Activated T-helper 2 cell treated with anti-CD3 and anti-CD28 coated beads, Interferon-gamma antibody, Interleukin-2, Interleukin-4, amounts not matched to agents 10 μg/mL and 5 μg/mL and 100 μg/mL, durations not matched to agents 14 hours and 24 hours and 36 hours (primary cell): ENCODE measurements at regions not wholly inside any gene's neighbourhood (a gene's known extent, or its start where the extent isn't known, plus 50 kb on each side); places are given as distances from the start of the nearest gene placed in this dataset.

Source experiments
- DNase-seq: peaks from one replicate; pipeline ENCODE4 v3.0.0; 2021; ENCODE audit warnings: low spot score
- H3K27ac Mint-ChIP-seq: one replicate; pipeline ENCODE4 v1.8.0; 2021; ENCODE audit warnings: mixed read lengths
- H3K27me3 Mint-ChIP-seq: one replicate; pipeline ENCODE4 v1.8.0; 2021; ENCODE audit warnings: low read depth, mixed read lengths
- H3K36me3 Mint-ChIP-seq: one replicate; pipeline ENCODE4 v1.8.0; 2021; ENCODE audit warnings: low read depth, mixed read lengths
- H3K4me1 Mint-ChIP-seq: one replicate; pipeline ENCODE4 v1.8.0; 2021; ENCODE audit warnings: low read depth, mixed read lengths
- H3K4me3 Mint-ChIP-seq: one replicate; pipeline ENCODE4 v1.8.0; 2021; ENCODE audit warnings: low read depth, mild to moderate bottlenecking, moderate library complexity, mixed read lengths
- H3K9me3 Mint-ChIP-seq: one replicate; pipeline ENCODE4 v1.8.0; 2021; ENCODE audit warnings: mixed read lengths
- intact Hi-C: fragments of 100-400 bp; cut with micrococcal nuclease; formaldehyde crosslinking; loops from one replicate; pipeline ENCODE4 v1.15.1; 2023

GRCh38 chr5:158621391-158621790 is 478.3 kb downstream of the EBF1 start:
- H3K36me3 Mint-ChIP-seq = no peaks in the 10 kb centered on the region

GRCh38 chr5:158619083-158619788 is 480.5 kb downstream of the EBF1 start:
- Mint-ChIP-seq H3K4me3 (no peak overlapping the region), H3K27ac (no peak overlapping the region), H3K36me3 (no peaks in the 10 kb centered on the region), H3K9me3 (no peaks in the 10 kb centered on the region), H3K4me1 (no peaks in the 10 kb centered on the region), H3K27me3 (no peaks in the 10 kb centered on the region)
- no peak for DNase-seq
- intact Hi-C loops = no loop called here

More at GRCh38 chr5:158621391-158621790, 478.3 kb downstream of the EBF1 start:
- H3K4me3 Mint-ChIP-seq = no peak overlapping the region
- no peaks in the 10 kb centered on the region for H3K9me3 Mint-ChIP-seq
- intact Hi-C loops = no loop called here
- no peak for DNase-seq
- no peaks in the 10 kb centered on the region for H3K4me1 Mint-ChIP-seq
- H3K27me3 Mint-ChIP-seq = no peaks in the 10 kb centered on the region
- H3K27ac Mint-ChIP-seq = no peak overlapping the region

GRCh38 chr5:158618256-158618655 is 481.5 kb downstream of the EBF1 start:
- no peaks in the 10 kb centered on the region for H3K27me3 Mint-ChIP-seq
- H3K4me1 Mint-ChIP-seq = no peaks in the 10 kb centered on the region

GRCh38 chr5:158616707-158617106 is 483.0 kb downstream of the EBF1 start:
- H3K4me3 Mint-ChIP-seq = no peak overlapping the region
- intact Hi-C loops = no loop called here
- no peaks in the 10 kb centered on the region for H3K4me1 Mint-ChIP-seq
- no peak for DNase-seq
- H3K36me3 Mint-ChIP-seq = no peaks in the 10 kb centered on the region
- no peaks in the 10 kb centered on the region for H3K9me3 Mint-ChIP-seq
- no peak overlapping the region for H3K27ac Mint-ChIP-seq
- no peaks in the 10 kb centered on the region for H3K27me3 Mint-ChIP-seq

More at GRCh38 chr5:158618256-158618655, 481.5 kb downstream of the EBF1 start:
- Mint-ChIP-seq H3K9me3 (no peaks in the 10 kb centered on the region), H3K36me3 (no peaks in the 10 kb centered on the region), H3K4me3 (no peak overlapping the region), H3K27ac (no peak overlapping the region)
- intact Hi-C loops = no loop called here
- no peak for DNase-seq

- no peaks in the 10 kb centered on the region for H3K9me3 Mint-ChIP-seq
- no peak for DNase-seq
- H3K36me3 Mint-ChIP-seq = no peaks in the 10 kb centered on the region
- H3K27ac Mint-ChIP-seq = no peak overlapping the region
- H3K27me3 Mint-ChIP-seq = no peaks in the 10 kb centered on the region
- H3K4me3 Mint-ChIP-seq = no peak overlapping the region
- no peaks in the 10 kb centered on the region for H3K4me1 Mint-ChIP-seq
- intact Hi-C loops = no loop called here
Observed at GRCh38 chr5:158614951-158615350, 484.8 kb downstream of the EBF1 start.

GRCh38 chr5:158611581-158611980 is 488.1 kb downstream of the EBF1 start:
- intact Hi-C loops = no loop called here
- no peak overlapping the region for H3K4me3 Mint-ChIP-seq
- H3K9me3 Mint-ChIP-seq = no peaks in the 10 kb centered on the region
- H3K36me3 Mint-ChIP-seq = no peaks in the 10 kb centered on the region
- H3K27me3 Mint-ChIP-seq = no peaks in the 10 kb centered on the region
- no peak for DNase-seq
- H3K27ac Mint-ChIP-seq = no peak overlapping the region
- no peaks in the 10 kb centered on the region for H3K4me1 Mint-ChIP-seq

- no peaks in the 10 kb centered on the region for H3K4me1 Mint-ChIP-seq
- no peaks in the 10 kb centered on the region for H3K9me3 Mint-ChIP-seq
- no peak overlapping the region for H3K4me3 Mint-ChIP-seq
- no peak overlapping the region for H3K27ac Mint-ChIP-seq
- no peaks in the 10 kb centered on the region for H3K36me3 Mint-ChIP-seq
- intact Hi-C loops = no loop called here
- no peaks in the 10 kb centered on the region for H3K27me3 Mint-ChIP-seq
- no peak for DNase-seq
Observed at GRCh38 chr5:158610051-158610415, 489.7 kb downstream of the EBF1 start.

GRCh38 chr5:158609333-158610050 is 490.2 kb downstream of the EBF1 start:
- intact Hi-C loops = no loop called here
- H3K27ac Mint-ChIP-seq = no peak overlapping the region
- no peak for DNase-seq
- H3K4me1 Mint-ChIP-seq = no peaks in the 10 kb centered on the region
- no peaks in the 10 kb centered on the region for H3K9me3 Mint-ChIP-seq
- no peak overlapping the region for H3K4me3 Mint-ChIP-seq
- no peaks in the 10 kb centered on the region for H3K27me3 Mint-ChIP-seq
- no peaks in the 10 kb centered on the region for H3K36me3 Mint-ChIP-seq

GRCh38 chr5:158607088-158607487 is 492.6 kb downstream of the EBF1 start:
- intact Hi-C loops = no loop called here
- Mint-ChIP-seq H3K9me3 (no peaks in the 10 kb centered on the region), H3K27ac (no peak overlapping the region), H3K36me3 (no peaks in the 10 kb centered on the region), H3K4me1 (no peaks in the 10 kb centered on the region), H3K27me3 (no peaks in the 10 kb centered on the region), H3K4me3 (no peak overlapping the region)
- DNase-seq = no peak

- intact Hi-C loops = no loop called here
- Mint-ChIP-seq H3K4me3 (no peak overlapping the region), H3K27ac (no peak overlapping the region)
Observed at GRCh38 chr5:158606233-158606632, 493.5 kb downstream of the EBF1 start.

GRCh38 chr5:158602981-158603380 is 496.7 kb downstream of the EBF1 start:
- H3K4me1 Mint-ChIP-seq = no peaks in the 10 kb centered on the region
- intact Hi-C loops = no loop called here
- no peaks in the 10 kb centered on the region for H3K36me3 Mint-ChIP-seq
- H3K27ac Mint-ChIP-seq = no peak overlapping the region
- H3K27me3 Mint-ChIP-seq = no peaks in the 10 kb centered on the region
- no peak overlapping the region for H3K4me3 Mint-ChIP-seq
- DNase-seq = no peak
- H3K9me3 Mint-ChIP-seq = no peaks in the 10 kb centered on the region

More at GRCh38 chr5:158606233-158606632, 493.5 kb downstream of the EBF1 start:
- no peaks in the 10 kb centered on the region for H3K27me3 Mint-ChIP-seq
- DNase-seq = no peak
- no peaks in the 10 kb centered on the region for H3K36me3 Mint-ChIP-seq
- no peaks in the 10 kb centered on the region for H3K9me3 Mint-ChIP-seq
- H3K4me1 Mint-ChIP-seq = no peaks in the 10 kb centered on the region

- no peak overlapping the region for H3K27ac Mint-ChIP-seq
- intact Hi-C loops = no loop called here
- DNase-seq = no peak
- no peaks in the 10 kb centered on the region for H3K27me3 Mint-ChIP-seq
- no peaks in the 10 kb centered on the region for H3K9me3 Mint-ChIP-seq
- no peak overlapping the region for H3K4me3 Mint-ChIP-seq
- no peaks in the 10 kb centered on the region for H3K4me1 Mint-ChIP-seq
- no peaks in the 10 kb centered on the region for H3K36me3 Mint-ChIP-seq
Observed at GRCh38 chr5:158601118-158601517, 498.6 kb downstream of the EBF1 start.

- Mint-ChIP-seq H3K4me3 (no peak overlapping the region), H3K4me1 (no peaks in the 10 kb centered on the region), H3K36me3 (no peaks in the 10 kb centered on the region), H3K27me3 (no peaks in the 10 kb centered on the region), H3K9me3 (no peaks in the 10 kb centered on the region), H3K27ac (no peak overlapping the region)
- intact Hi-C loops = no loop called here
- DNase-seq = no peak
Observed at GRCh38 chr5:158600679-158601078, 499.0 kb downstream of the EBF1 start.
